ENCODE measurements at regions not wholly inside any gene's neighbourhood (a gene's known extent, or its start where the extent isn't known, plus 50 kb on each side); places are given as distances from the start of the nearest gene placed in this dataset.
A peak's percentile ranks its signal among the peaks of the same experiment; 100 is the strongest.

DNA sequence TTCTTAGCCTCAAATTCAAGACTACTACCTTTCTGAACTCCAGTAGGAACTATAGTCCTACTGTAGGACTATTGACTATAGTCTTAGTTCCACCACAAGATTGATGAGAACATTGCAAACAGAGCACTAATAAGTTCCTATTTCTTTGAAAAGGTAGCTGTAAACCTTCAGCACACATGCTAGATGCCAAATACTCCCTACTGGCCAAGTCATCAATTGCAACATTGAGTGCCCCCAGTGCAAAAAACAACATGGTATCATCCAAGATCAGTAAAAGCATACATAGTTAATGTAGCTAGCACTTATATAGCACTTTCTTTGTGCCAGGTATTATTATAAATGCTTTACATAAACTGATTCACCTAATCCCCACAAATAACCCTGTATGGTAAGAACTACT, 99.8 kb downstream of the MRPL39 start:
- H3K9me3 Mint-ChIP-seq (ENCODE audit: unreplicated experiment) = peaks cover 2% of the 10 kb centered on the region
- DNase-seq (ENCODE audit: low read depth) = no peak
- H3K9ac ChIP-seq (ENCODE audit: low read length) = no peak overlapping the region
- no peak overlapping the region for H2AFZ ChIP-seq (ENCODE audit: low read depth, low read length)
- H3K4me3 Mint-ChIP-seq (ENCODE audit: unreplicated experiment) = no peak overlapping the region
- no peak for FAIRE-seq
- no peak for TF ChIP-seq EZH2 (IDR thresholded peaks at IDR 0.05; ENCODE audit: insufficient read depth, low read length)
- TF ChIP-seq, protein P1, sequence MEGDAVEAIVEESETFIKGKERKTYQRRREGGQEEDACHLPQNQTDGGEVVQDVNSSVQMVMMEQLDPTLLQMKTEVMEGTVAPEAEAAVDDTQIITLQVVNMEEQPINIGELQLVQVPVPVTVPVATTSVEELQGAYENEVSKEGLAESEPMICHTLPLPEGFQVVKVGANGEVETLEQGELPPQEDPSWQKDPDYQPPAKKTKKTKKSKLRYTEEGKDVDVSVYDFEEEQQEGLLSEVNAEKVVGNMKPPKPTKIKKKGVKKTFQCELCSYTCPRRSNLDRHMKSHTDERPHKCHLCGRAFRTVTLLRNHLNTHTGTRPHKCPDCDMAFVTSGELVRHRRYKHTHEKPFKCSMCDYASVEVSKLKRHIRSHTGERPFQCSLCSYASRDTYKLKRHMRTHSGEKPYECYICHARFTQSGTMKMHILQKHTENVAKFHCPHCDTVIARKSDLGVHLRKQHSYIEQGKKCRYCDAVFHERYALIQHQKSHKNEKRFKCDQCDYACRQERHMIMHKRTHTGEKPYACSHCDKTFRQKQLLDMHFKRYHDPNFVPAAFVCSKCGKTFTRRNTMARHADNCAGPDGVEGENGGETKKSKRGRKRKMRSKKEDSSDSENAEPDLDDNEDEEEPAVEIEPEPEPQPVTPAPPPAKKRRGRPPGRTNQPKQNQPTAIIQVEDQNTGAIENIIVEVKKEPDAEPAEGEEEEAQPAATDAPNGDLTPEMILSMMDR (IDR thresholded peaks at IDR 0.05; ENCODE audit: insufficient read depth, low read depth, low read length) = no peak
- H3K36me3 Mint-ChIP-seq (ENCODE audit: low read depth, unreplicated experiment) = peaks cover 20% of the 10 kb centered on the region
- no peaks in the 10 kb centered on the region for H3K9me3 ChIP-seq (ENCODE audit: insufficient read depth, low read depth, low read length)
- no peaks in the 10 kb centered on the region for H3K79me2 ChIP-seq (ENCODE audit: insufficient read depth, low read length)
- H3K27me3 Mint-ChIP-seq (ENCODE audit: low read depth, unreplicated experiment) = no peaks in the 10 kb centered on the region
- H3K27me3 ChIP-seq (ENCODE audit: insufficient read depth, low read length) = no peaks in the 10 kb centered on the region
- no peak overlapping the region for H3K4me2 ChIP-seq (ENCODE audit: low read length)
- peaks cover 14% of the 10 kb centered on the region for H3K4me1 Mint-ChIP-seq (ENCODE audit: low read depth, unreplicated experiment)
- H4K20me1 ChIP-seq (ENCODE audit: insufficient read depth, low read length) = no peaks in the 10 kb centered on the region
- no peaks in the 10 kb centered on the region for H3K36me3 ChIP-seq (ENCODE audit: insufficient read depth, low read length)
- H3K27ac ChIP-seq (ENCODE audit: low read depth, low read length) = no peak overlapping the region
- H3K27ac Mint-ChIP-seq (ENCODE audit: unreplicated experiment) = no peak overlapping the region
- peaks cover 4% of the 10 kb centered on the region for H3K4me1 ChIP-seq (ENCODE audit: insufficient read depth, low read length)
- H3K4me3 ChIP-seq (ENCODE audit: insufficient read depth, low read depth, low read length) = no peak overlapping the region

DNA sequence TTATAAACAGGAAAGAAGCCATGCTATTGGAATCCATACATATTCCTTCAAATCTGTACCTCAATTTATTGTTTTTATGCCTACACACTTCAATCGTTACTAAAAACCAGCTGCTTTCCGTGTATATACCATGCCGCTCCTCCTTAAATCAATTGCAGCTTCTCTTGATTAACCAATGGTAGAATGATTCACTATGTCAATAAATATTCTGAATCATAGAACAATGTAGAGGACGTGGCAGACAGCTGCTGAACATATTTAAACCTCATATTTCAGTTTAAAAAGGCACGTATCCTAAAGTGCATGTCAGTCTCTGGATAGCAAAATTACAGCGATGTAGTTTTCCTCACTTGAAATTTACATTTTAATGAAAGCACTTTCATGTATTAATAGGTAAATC, 100.4 kb downstream of the MRPL39 start:
- H3K9ac ChIP-seq (ENCODE audit: low read length) = no peak overlapping the region
- DNase-seq (ENCODE audit: low read depth) (peak; percentile 63), FAIRE-seq (no peak)
- peaks cover 2% of the 10 kb centered on the region for H3K9me3 Mint-ChIP-seq (ENCODE audit: unreplicated experiment)
- no peak overlapping the region for H3K27ac ChIP-seq (ENCODE audit: low read depth, low read length)
- no peaks in the 10 kb centered on the region for H3K79me2 ChIP-seq (ENCODE audit: insufficient read depth, low read length)
- no peaks in the 10 kb centered on the region for H3K27me3 ChIP-seq (ENCODE audit: insufficient read depth, low read length)
- H3K4me3 ChIP-seq (ENCODE audit: insufficient read depth, low read depth, low read length) = no peak overlapping the region
- peaks cover 17% of the 10 kb centered on the region for H3K36me3 Mint-ChIP-seq (ENCODE audit: low read depth, unreplicated experiment)
- H3K27ac Mint-ChIP-seq (ENCODE audit: unreplicated experiment) = no peak overlapping the region
- H3K4me1 Mint-ChIP-seq (ENCODE audit: low read depth, unreplicated experiment) = peaks cover 17% of the 10 kb centered on the region
- no peak for TF ChIP-seq EZH2 (IDR thresholded peaks at IDR 0.05; ENCODE audit: insufficient read depth, low read length)
- TF ChIP-seq, protein P1 (IDR thresholded peaks at IDR 0.05; ENCODE audit: insufficient read depth, low read depth, low read length) = no peak
- no peaks in the 10 kb centered on the region for H3K27me3 Mint-ChIP-seq (ENCODE audit: low read depth, unreplicated experiment)
- peaks cover 4% of the 10 kb centered on the region for H3K4me1 ChIP-seq (ENCODE audit: insufficient read depth, low read length)
- H4K20me1 ChIP-seq (ENCODE audit: insufficient read depth, low read length) = no peaks in the 10 kb centered on the region
- no peak overlapping the region for H3K4me3 Mint-ChIP-seq (ENCODE audit: unreplicated experiment)
- H2AFZ ChIP-seq (ENCODE audit: low read depth, low read length) = no peak overlapping the region
- no peaks in the 10 kb centered on the region for H3K36me3 ChIP-seq (ENCODE audit: insufficient read depth, low read length)
- no peaks in the 10 kb centered on the region for H3K9me3 ChIP-seq (ENCODE audit: insufficient read depth, low read depth, low read length)
- H3K4me2 ChIP-seq (ENCODE audit: low read length) = peak overlapping the region; percentile 49

DNA sequence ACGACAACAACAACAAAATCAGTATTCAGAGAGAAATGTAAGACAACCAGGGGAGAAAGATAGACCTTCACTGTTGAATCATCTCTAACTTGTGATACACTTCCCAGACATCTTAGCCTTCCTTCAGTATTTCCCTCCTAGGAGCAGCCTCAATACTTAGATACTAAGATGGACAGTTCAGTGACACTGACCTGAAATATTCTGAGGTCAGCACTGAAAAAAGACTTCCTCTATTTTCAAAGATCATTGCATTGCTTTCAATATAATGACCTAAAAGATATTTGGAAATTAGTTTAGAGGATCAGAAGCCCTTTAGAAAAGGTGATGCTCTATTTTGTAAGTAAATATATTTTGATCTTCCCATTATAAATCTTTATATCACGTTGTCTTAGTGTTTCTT, 101.0 kb downstream of the MRPL39 start:
- peaks cover 4% of the 10 kb centered on the region for H3K4me1 ChIP-seq (ENCODE audit: insufficient read depth, low read length)
- H3K36me3 ChIP-seq (ENCODE audit: insufficient read depth, low read length) = no peaks in the 10 kb centered on the region
- peaks cover 16% of the 10 kb centered on the region for H3K36me3 Mint-ChIP-seq (ENCODE audit: low read depth, unreplicated experiment)
- no peaks in the 10 kb centered on the region for H3K79me2 ChIP-seq (ENCODE audit: insufficient read depth, low read length)
- no peak overlapping the region for H3K27ac ChIP-seq (ENCODE audit: low read depth, low read length)
- H3K4me1 Mint-ChIP-seq (ENCODE audit: low read depth, unreplicated experiment) = peaks cover 19% of the 10 kb centered on the region
- TF ChIP-seq, protein P1 (IDR thresholded peaks at IDR 0.05; ENCODE audit: insufficient read depth, low read depth, low read length) = no peak
- no peak for TF ChIP-seq EZH2 (IDR thresholded peaks at IDR 0.05; ENCODE audit: insufficient read depth, low read length)
- H3K4me3 ChIP-seq (ENCODE audit: insufficient read depth, low read depth, low read length) = no peak overlapping the region
- H3K27me3 Mint-ChIP-seq (ENCODE audit: low read depth, unreplicated experiment) = no peaks in the 10 kb centered on the region
- no peak overlapping the region for H3K9ac ChIP-seq (ENCODE audit: low read length)
- H3K9me3 Mint-ChIP-seq (ENCODE audit: unreplicated experiment) = peaks cover 2% of the 10 kb centered on the region
- FAIRE-seq (no peak), DNase-seq (ENCODE audit: low read depth) (no peak)
- H4K20me1 ChIP-seq (ENCODE audit: insufficient read depth, low read length) = no peaks in the 10 kb centered on the region
- no peaks in the 10 kb centered on the region for H3K9me3 ChIP-seq (ENCODE audit: insufficient read depth, low read depth, low read length)
- H3K4me2 ChIP-seq (ENCODE audit: low read length) = no peak overlapping the region
- no peak overlapping the region for H3K27ac Mint-ChIP-seq (ENCODE audit: unreplicated experiment)
- no peak overlapping the region for H3K4me3 Mint-ChIP-seq (ENCODE audit: unreplicated experiment)
- H3K27me3 ChIP-seq (ENCODE audit: insufficient read depth, low read length) = no peaks in the 10 kb centered on the region
- no peak overlapping the region for H2AFZ ChIP-seq (ENCODE audit: low read depth, low read length)

Data from astrocyte (in vitro differentiated cells and primary cell).